ENCODE measurements at regions not wholly inside any gene's neighbourhood (a gene's known extent, or its start where the extent isn't known, plus 50 kb on each side); places are given as distances from the start of the nearest gene placed in this dataset.

GRCh38 chr14:85142982-85143381 is 387.0 kb upstream of the FLRT2 start:
- DNase-seq (ENCODE audit: insufficient read length) (no peak), FAIRE-seq (no peak)
- no peak for TF ChIP-seq TAF1 (IDR thresholded peaks at IDR 0.05; ENCODE audit: borderline replicate concordance, low read depth, low read length)
- TF ChIP-seq POLR2A (IDR thresholded peaks at IDR 0.05; ENCODE audit: low read depth, low read length): no peak

- TF ChIP-seq POLR2A (IDR thresholded peaks at IDR 0.05; ENCODE audit: low read depth, low read length) (no peak), POLR2AphosphoS5 (IDR thresholded peaks at IDR 0.05; ENCODE audit: low read depth, low read length) (no peak), TAF1 (IDR thresholded peaks at IDR 0.05; ENCODE audit: borderline replicate concordance, low read depth, low read length) (no peak)
- DNase-seq (ENCODE audit: insufficient read length) (no peak), FAIRE-seq (no peak)
These were observed 383.2 kb upstream of the FLRT2 start for GRCh38 chr14:85146779-85147178.

- DNase-seq (ENCODE audit: insufficient read length) (no peak), FAIRE-seq (no peak)
- TF ChIP-seq POLR2A (IDR thresholded peaks at IDR 0.05; ENCODE audit: low read depth, low read length) (no peak), POLR2AphosphoS5 (IDR thresholded peaks at IDR 0.05; ENCODE audit: low read depth, low read length) (no peak), TAF1 (IDR thresholded peaks at IDR 0.05; ENCODE audit: borderline replicate concordance, low read depth, low read length) (no peak)
These were observed 379.8 kb upstream of the FLRT2 start for GRCh38 chr14:85150166-85150565.

- DNase-seq (ENCODE audit: insufficient read length): no peak
- FAIRE-seq: no peak
- TF ChIP-seq TAF1 (IDR thresholded peaks at IDR 0.05; ENCODE audit: borderline replicate concordance, low read depth, low read length) (no peak), POLR2AphosphoS5 (IDR thresholded peaks at IDR 0.05; ENCODE audit: low read depth, low read length) (no peak)
These were observed 375.2 kb upstream of the FLRT2 start for GRCh38 chr14:85154714-85155113.

- TF ChIP-seq POLR2AphosphoS5 (IDR thresholded peaks at IDR 0.05; ENCODE audit: low read depth, low read length) (no peak), POLR2A (IDR thresholded peaks at IDR 0.05; ENCODE audit: low read depth, low read length) (no peak), TAF1 (IDR thresholded peaks at IDR 0.05; ENCODE audit: borderline replicate concordance, low read depth, low read length) (no peak)
- no peak for DNase-seq (ENCODE audit: insufficient read length)
- FAIRE-seq: no peak
These were observed 373.6 kb upstream of the FLRT2 start for GRCh38 chr14:85156319-85156718.

GRCh38 chr14:85159726-85160125 is 370.2 kb upstream of the FLRT2 start:
- no peak for TF ChIP-seq POLR2A (IDR thresholded peaks at IDR 0.05; ENCODE audit: low read depth, low read length)
- no peak for DNase-seq (ENCODE audit: insufficient read length)
- no peak for FAIRE-seq

GRCh38 chr14:85165094-85165493 is 364.9 kb upstream of the FLRT2 start:
- no peak for FAIRE-seq
- no peak for TF ChIP-seq POLR2AphosphoS5 (IDR thresholded peaks at IDR 0.05; ENCODE audit: low read depth, low read length)
- TF ChIP-seq POLR2A (IDR thresholded peaks at IDR 0.05; ENCODE audit: low read depth, low read length): no peak
- no peak for TF ChIP-seq TAF1 (IDR thresholded peaks at IDR 0.05; ENCODE audit: borderline replicate concordance, low read depth, low read length)
- DNase-seq (ENCODE audit: insufficient read length): no peak

GRCh38 chr14:85169381-85169780 is 360.6 kb upstream of the FLRT2 start:
- TF ChIP-seq POLR2AphosphoS5 (IDR thresholded peaks at IDR 0.05; ENCODE audit: low read depth, low read length) (no peak), POLR2A (IDR thresholded peaks at IDR 0.05; ENCODE audit: low read depth, low read length) (no peak), TAF1 (IDR thresholded peaks at IDR 0.05; ENCODE audit: borderline replicate concordance, low read depth, low read length) (no peak)
- no peak for DNase-seq (ENCODE audit: insufficient read length)
- no peak for FAIRE-seq

- no peak for TF ChIP-seq TAF1 (IDR thresholded peaks at IDR 0.05; ENCODE audit: borderline replicate concordance, low read depth, low read length)
- TF ChIP-seq POLR2AphosphoS5 (IDR thresholded peaks at IDR 0.05; ENCODE audit: low read depth, low read length): no peak
- TF ChIP-seq POLR2A (IDR thresholded peaks at IDR 0.05; ENCODE audit: low read depth, low read length): no peak
- FAIRE-seq (no peak), DNase-seq (ENCODE audit: insufficient read length) (no peak)
These were observed 357.7 kb upstream of the FLRT2 start for GRCh38 chr14:85172290-85172689.

GRCh38 chr14:85172889-85173477 is 357.0 kb upstream of the FLRT2 start:
- DNase-seq (ENCODE audit: insufficient read length) (no peak), FAIRE-seq (no peak)
- TF ChIP-seq POLR2AphosphoS5 (IDR thresholded peaks at IDR 0.05; ENCODE audit: low read depth, low read length) (no peak), POLR2A (IDR thresholded peaks at IDR 0.05; ENCODE audit: low read depth, low read length) (no peak), TAF1 (IDR thresholded peaks at IDR 0.05; ENCODE audit: borderline replicate concordance, low read depth, low read length) (no peak)

GRCh38 chr14:85175556-85175955 is 354.4 kb upstream of the FLRT2 start:
- DNase-seq (ENCODE audit: insufficient read length): no peak
- TF ChIP-seq TAF1 (IDR thresholded peaks at IDR 0.05; ENCODE audit: borderline replicate concordance, low read depth, low read length) (no peak), POLR2AphosphoS5 (IDR thresholded peaks at IDR 0.05; ENCODE audit: low read depth, low read length) (no peak), POLR2A (IDR thresholded peaks at IDR 0.05; ENCODE audit: low read depth, low read length) (no peak)

GRCh38 chr14:85178864-85179263 is 351.1 kb upstream of the FLRT2 start:
- TF ChIP-seq TAF1 (IDR thresholded peaks at IDR 0.05; ENCODE audit: borderline replicate concordance, low read depth, low read length) (no peak), POLR2A (IDR thresholded peaks at IDR 0.05; ENCODE audit: low read depth, low read length) (no peak), POLR2AphosphoS5 (IDR thresholded peaks at IDR 0.05; ENCODE audit: low read depth, low read length) (no peak)
- FAIRE-seq (no peak), DNase-seq (ENCODE audit: insufficient read length) (no peak)

More at GRCh38 chr14:85175556-85175955, 354.4 kb upstream of the FLRT2 start:
- no peak for FAIRE-seq

- FAIRE-seq (no peak), DNase-seq (ENCODE audit: insufficient read length) (no peak)
- TF ChIP-seq TAF1 (IDR thresholded peaks at IDR 0.05; ENCODE audit: borderline replicate concordance, low read depth, low read length): no peak
- no peak for TF ChIP-seq POLR2A (IDR thresholded peaks at IDR 0.05; ENCODE audit: low read depth, low read length)
- TF ChIP-seq POLR2AphosphoS5 (IDR thresholded peaks at IDR 0.05; ENCODE audit: low read depth, low read length): no peak
These were observed 349.1 kb upstream of the FLRT2 start for GRCh38 chr14:85180876-85181275.
